ENCODE measurements at regions not wholly inside any gene's neighbourhood (a gene's known extent, or its start where the extent isn't known, plus 50 kb on each side); places are given as distances from the start of the nearest gene placed in this dataset.
"Not testable (repeated sequence)": the region's sequence is repeated elsewhere in the genome, so short reads cannot be mapped to it uniquely, and the experiment has no call there.

DNA sequence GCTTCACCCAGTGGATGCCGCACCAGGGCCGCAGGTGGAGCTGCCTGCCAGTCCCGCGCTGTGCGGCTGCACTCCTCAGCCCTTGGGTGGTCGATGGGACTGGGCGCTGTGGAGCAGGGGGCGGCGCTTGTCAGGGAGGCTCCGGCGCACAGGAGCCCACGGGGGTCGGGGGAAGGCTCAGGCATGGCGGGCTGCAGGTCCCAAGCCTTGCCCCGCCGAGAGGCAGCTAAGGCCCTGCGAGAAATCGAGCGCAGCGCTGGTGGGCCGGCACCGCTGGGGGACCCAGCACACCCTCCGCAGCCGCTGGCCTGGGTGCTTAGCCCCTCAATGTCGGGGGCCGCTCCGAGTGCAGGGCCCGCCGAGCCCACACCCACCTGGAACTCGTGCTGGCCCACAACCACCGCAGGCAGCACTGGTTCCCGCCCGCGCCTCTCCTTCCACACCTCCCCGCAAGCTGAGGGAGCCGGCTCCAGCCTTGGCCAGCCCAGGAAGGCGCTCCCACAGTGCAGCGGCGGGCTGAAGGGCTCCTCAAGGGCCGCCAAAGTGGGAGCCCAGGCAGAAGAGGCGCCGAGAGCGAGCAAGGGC is 725.5 kb upstream of the CA10 start:
- not testable (repeated sequence) for H3K27me3 Mint-ChIP-seq, H3K36me3 Mint-ChIP-seq, H3K4me3 Mint-ChIP-seq, H3K9me3 Mint-ChIP-seq, H3K4me1 Mint-ChIP-seq, DNase-seq, H3K27ac Mint-ChIP-seq

- DNase-seq, H3K4me1 Mint-ChIP-seq, H3K27me3 Mint-ChIP-seq, H3K36me3 Mint-ChIP-seq, H3K27ac Mint-ChIP-seq, H3K4me3 Mint-ChIP-seq, H3K9me3 Mint-ChIP-seq: not testable (repeated sequence)
These were observed 688.3 kb upstream of the CA10 start for GRCh38 chr17:52846767-52847166.

DNA sequence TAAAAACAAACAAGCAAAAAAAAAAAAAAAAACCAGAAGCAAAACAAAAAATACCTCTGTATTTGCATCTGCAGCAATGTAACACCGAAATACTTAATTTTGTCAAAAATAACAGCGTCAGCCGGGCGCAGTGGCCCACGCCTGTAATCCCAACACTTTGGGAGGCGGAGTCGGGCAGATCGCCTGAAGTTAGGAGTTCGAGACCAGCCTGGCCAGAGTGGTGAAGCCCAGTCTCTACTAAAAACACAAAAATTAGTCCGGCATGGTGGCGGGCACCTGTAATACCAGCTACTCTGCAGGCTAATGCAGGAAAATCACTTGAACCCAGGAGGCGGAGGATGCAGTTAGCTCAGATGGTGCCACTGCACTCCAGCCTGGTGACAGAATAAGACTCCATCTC is 683.5 kb upstream of the CA10 start:
- Mint-ChIP-seq H3K27ac (no peak overlapping the region), H3K27me3 (no peaks in the 10 kb centered on the region), H3K4me3 (no peak overlapping the region), H3K9me3 (peaks cover 9% of the 10 kb centered on the region), H3K4me1 (no peaks in the 10 kb centered on the region), H3K36me3 (no peaks in the 10 kb centered on the region)
- DNase-seq, result no peak

GRCh38 chr17:52837492-52837891 is 679.0 kb upstream of the CA10 start:
- H3K9me3 Mint-ChIP-seq, result peaks cover 8% of the 10 kb centered on the region
- no peak overlapping the region for H3K27ac Mint-ChIP-seq

DNA sequence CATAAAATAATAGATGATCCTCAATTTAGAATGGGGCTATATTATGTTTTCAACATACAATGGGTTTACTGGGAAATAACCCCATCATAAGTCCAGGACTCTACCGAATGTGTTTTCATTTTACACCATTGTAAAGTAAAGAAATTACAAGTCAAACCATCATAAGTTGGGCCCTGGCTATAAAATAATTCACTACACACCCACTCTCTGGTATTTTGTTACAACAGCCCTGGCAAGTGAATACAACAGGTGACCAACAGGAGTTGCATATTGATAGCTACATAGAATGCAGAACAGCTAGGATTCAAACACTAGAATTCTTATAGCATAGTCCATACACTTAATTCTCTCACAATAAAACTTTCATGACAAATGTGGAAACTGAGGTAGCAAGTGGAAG is 673.0 kb upstream of the CA10 start:
- DNase-seq, result no peak
- no peaks in the 10 kb centered on the region for H3K4me1 Mint-ChIP-seq
- H3K27ac Mint-ChIP-seq, result no peak overlapping the region

More at GRCh38 chr17:52837492-52837891, 679.0 kb upstream of the CA10 start:
- H3K4me1 Mint-ChIP-seq, result no peaks in the 10 kb centered on the region
- no peak for DNase-seq
- H3K27me3 Mint-ChIP-seq, result no peaks in the 10 kb centered on the region
- no peak overlapping the region for H3K4me3 Mint-ChIP-seq
- no peaks in the 10 kb centered on the region for H3K36me3 Mint-ChIP-seq

GRCh38 chr17:52828621-52829020 is 670.1 kb upstream of the CA10 start:
- Mint-ChIP-seq H3K9me3 (peaks cover 3% of the 10 kb centered on the region), H3K4me1 (no peaks in the 10 kb centered on the region), H3K27ac (no peak overlapping the region), H3K36me3 (no peaks in the 10 kb centered on the region), H3K27me3 (no peaks in the 10 kb centered on the region), H3K4me3 (no peak overlapping the region)
- no peak for DNase-seq

More for the DNA sequence above, 673.0 kb upstream of the CA10 start:
- peaks cover 3% of the 10 kb centered on the region for H3K9me3 Mint-ChIP-seq
- no peaks in the 10 kb centered on the region for H3K36me3 Mint-ChIP-seq
- no peak overlapping the region for H3K4me3 Mint-ChIP-seq
- no peaks in the 10 kb centered on the region for H3K27me3 Mint-ChIP-seq

DNA sequence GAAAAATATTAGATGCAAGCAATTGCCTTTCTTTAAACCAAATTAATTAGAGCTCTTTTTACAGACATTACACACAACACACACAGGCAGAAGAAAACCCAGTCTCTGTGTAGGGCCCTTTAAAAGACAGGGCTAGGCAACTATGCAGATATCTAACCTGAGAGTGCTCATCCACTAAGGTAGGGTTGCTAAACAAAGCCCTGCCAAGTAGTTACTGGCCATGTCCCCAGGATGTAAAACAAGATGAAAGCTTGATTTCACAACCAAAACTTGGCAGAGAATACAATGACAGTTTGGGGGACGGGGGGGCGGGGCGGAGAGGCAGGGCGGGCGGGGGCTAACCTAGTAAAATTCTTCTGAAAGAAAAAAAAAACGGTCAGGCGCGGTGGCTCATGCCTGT is 669.0 kb upstream of the CA10 start:
- H3K36me3 Mint-ChIP-seq, result no peaks in the 10 kb centered on the region
- H3K27ac Mint-ChIP-seq, result no peak overlapping the region
- DNase-seq, result no peak
- H3K27me3 Mint-ChIP-seq, result no peaks in the 10 kb centered on the region
- no peak overlapping the region for H3K4me3 Mint-ChIP-seq
- peaks cover 3% of the 10 kb centered on the region for H3K9me3 Mint-ChIP-seq
- H3K4me1 Mint-ChIP-seq, result no peaks in the 10 kb centered on the region

GRCh38 chr17:52824542-52824941 is 666.0 kb upstream of the CA10 start:
- Mint-ChIP-seq H3K36me3 (no peaks in the 10 kb centered on the region), H3K27me3 (no peaks in the 10 kb centered on the region), H3K27ac (no peak overlapping the region), H3K4me1 (no peaks in the 10 kb centered on the region), H3K4me3 (no peak overlapping the region), H3K9me3 (peaks cover 3% of the 10 kb centered on the region)
- DNase-seq, result no peak

- Mint-ChIP-seq H3K4me3 (no peak overlapping the region), H3K9me3 (peaks cover 1% of the 10 kb centered on the region), H3K27me3 (peaks cover 4% of the 10 kb centered on the region), H3K36me3 (no peaks in the 10 kb centered on the region), H3K4me1 (no peaks in the 10 kb centered on the region), H3K27ac (no peak overlapping the region)
- DNase-seq, result no peak
These were observed 664.6 kb upstream of the CA10 start for GRCh38 chr17:52823155-52823554.

DNA sequence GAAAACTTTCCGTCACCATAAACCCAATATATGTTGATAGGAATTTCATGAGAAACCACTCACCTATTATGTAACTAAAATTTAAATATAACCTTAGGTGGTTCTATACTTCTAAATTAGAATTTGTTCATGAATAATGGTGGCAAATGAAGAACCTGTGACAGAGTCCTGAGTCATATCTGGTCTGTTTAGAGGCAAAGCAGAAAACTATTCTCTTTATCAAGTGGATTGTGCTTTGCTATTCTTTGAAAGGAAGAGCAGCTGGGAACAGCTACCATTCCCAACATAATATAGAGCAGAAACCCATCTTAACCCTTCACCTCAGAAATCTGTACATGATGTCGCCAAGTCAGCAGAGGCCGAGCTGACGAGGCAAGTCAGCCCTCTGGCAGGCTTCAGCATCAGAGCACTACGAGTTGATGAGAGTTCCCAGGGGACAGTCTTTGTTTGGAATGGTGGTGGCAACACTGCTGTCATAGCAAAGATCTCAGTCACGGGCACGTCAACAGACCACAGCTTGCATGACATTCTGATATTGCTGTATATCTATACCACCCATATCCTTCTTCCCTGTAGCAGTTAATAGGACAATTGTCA is 631.9 kb upstream of the CA10 start:
- no peak overlapping the region for H3K27ac Mint-ChIP-seq
- no peak overlapping the region for H3K4me3 Mint-ChIP-seq
- no peaks in the 10 kb centered on the region for H3K36me3 Mint-ChIP-seq

DNA sequence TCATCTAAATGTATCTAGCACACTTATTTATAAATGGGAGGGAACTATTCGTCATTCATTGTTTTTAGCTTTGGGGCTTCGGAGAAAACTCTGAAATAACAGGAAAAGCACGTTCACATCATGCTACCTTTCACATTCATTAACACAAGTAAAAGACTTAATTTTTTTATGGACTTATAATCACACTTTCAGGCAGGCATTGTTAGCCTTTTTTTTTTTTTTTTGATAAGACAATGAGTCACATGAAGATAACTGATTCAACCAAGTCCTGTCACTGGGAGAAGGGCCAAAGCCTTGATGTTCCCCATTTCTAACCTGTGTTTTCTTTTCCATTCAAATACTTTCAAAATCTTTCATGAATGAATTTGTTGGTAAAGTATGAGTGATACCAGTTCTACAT is 631.3 kb upstream of the CA10 start:
- Mint-ChIP-seq H3K4me3 (no peak overlapping the region), H3K9me3 (no peaks in the 10 kb centered on the region), H3K36me3 (no peaks in the 10 kb centered on the region), H3K4me1 (no peaks in the 10 kb centered on the region), H3K27ac (no peak overlapping the region), H3K27me3 (no peaks in the 10 kb centered on the region)
- no peak for DNase-seq

More for the DNA sequence above, 631.9 kb upstream of the CA10 start:
- Mint-ChIP-seq H3K9me3 (no peaks in the 10 kb centered on the region), H3K27me3 (no peaks in the 10 kb centered on the region), H3K4me1 (no peaks in the 10 kb centered on the region)
- no peak for DNase-seq

DNA sequence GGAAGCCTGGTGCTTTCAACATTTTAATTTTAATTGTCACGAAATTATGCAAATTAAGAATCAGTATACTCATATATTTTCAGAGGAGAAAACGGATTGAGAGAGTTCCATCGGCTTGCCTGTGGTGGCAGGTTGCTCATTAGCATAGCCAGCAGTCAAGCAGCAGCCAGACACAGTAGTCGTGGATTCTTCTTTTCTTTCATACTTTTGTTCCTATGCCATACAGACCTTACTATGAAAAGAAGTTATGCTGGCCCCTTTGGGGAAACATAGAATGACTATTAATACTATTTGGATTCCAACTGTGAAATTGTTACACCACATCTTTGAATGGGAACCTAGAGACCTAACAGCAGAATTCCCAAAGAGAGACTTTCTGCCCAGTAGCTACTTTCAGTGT is 617.7 kb upstream of the CA10 start:
- no peaks in the 10 kb centered on the region for H3K27me3 Mint-ChIP-seq
- DNase-seq, result no peak
- H3K4me3 Mint-ChIP-seq, result no peak overlapping the region
- H3K36me3 Mint-ChIP-seq, result no peaks in the 10 kb centered on the region
- H3K27ac Mint-ChIP-seq, result no peak overlapping the region
- peaks cover 4% of the 10 kb centered on the region for H3K9me3 Mint-ChIP-seq
- H3K4me1 Mint-ChIP-seq, result no peaks in the 10 kb centered on the region

DNA sequence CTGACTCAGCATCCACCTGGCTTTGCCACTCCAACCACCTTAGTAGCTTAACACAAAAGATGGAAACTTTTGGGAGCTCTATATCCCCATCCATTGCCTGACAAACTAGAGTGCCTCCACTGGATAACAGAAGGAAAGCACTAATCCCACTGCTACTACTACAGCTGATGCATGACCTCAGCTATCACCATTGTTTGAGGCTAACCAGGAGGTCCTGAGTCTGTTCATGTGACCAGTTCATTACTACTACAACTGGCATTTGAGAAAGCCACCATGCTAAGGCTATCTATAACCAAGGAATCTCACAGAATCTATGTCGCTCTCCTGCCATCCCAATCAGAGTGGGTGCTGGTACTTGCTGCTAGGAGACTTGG is 604.3 kb upstream of the CA10 start:
- no peak for DNase-seq
- no peaks in the 10 kb centered on the region for H3K4me1 Mint-ChIP-seq
- no peaks in the 10 kb centered on the region for H3K36me3 Mint-ChIP-seq
- H3K4me3 Mint-ChIP-seq, result no peak overlapping the region
- no peak overlapping the region for H3K27ac Mint-ChIP-seq
- peaks cover 9% of the 10 kb centered on the region for H3K9me3 Mint-ChIP-seq
- H3K27me3 Mint-ChIP-seq, result no peaks in the 10 kb centered on the region

DNA sequence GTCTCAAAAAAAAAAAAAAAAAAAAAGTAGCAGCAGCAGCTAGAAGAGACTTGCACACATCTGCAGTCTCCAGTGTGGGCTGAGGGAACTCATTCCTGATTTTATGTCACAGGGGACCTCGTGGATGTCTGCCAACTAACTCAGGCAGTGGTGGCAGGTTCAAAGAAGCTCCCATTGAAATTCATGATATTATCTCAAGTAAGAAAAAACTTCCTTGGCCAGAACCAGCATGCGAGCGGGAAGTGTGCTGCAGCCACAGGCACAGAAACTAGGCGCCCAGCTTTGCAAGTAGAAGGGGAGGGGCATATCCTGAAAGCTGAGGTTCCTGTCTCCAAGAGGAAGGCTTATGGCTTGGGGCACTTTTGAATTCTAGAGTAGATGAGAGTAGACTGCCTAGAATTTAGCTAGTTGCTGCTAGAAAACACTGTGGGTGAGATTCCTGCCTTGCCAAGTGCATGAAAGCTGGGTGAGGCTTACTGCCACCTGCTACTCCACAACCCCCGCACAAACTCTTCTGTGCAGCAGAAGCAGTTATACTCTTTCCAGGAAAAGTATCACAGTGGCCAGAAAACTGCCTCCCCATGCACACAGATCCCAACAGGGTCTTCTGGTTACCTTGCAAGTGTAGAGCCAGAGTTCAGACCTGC is 603.8 kb upstream of the CA10 start:
- H3K4me3 Mint-ChIP-seq, result no peak overlapping the region
- H3K9me3 Mint-ChIP-seq, result peaks cover 9% of the 10 kb centered on the region
- H3K36me3 Mint-ChIP-seq, result no peaks in the 10 kb centered on the region
- H3K27me3 Mint-ChIP-seq, result no peaks in the 10 kb centered on the region
- H3K4me1 Mint-ChIP-seq, result no peaks in the 10 kb centered on the region
- no peak for DNase-seq
- H3K27ac Mint-ChIP-seq, result no peak overlapping the region

DNA sequence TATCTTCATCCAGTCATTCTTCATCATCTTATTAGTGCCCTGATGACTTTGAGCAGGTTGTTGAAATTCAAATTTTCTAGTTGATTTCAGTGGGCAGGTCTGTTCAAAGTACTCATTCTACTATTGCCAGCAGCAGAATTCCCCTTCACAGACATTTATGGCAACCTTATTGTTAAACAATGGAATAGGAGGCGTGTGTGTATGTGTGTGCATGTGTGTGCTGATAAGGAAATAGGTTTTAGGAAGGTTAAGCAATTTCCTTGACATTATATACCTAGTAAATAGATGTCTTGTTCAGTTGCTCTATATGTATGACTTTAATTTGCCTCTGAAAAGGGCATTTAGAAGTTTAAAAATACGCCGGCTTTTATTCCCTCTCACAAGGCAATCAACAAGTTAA is 601.4 kb upstream of the CA10 start:
- no peaks in the 10 kb centered on the region for H3K27me3 Mint-ChIP-seq
- H3K4me3 Mint-ChIP-seq, result no peak overlapping the region
- no peak for DNase-seq
- peaks cover 4% of the 10 kb centered on the region for H3K9me3 Mint-ChIP-seq
- no peaks in the 10 kb centered on the region for H3K36me3 Mint-ChIP-seq
- H3K27ac Mint-ChIP-seq, result no peak overlapping the region
- no peaks in the 10 kb centered on the region for H3K4me1 Mint-ChIP-seq

DNA sequence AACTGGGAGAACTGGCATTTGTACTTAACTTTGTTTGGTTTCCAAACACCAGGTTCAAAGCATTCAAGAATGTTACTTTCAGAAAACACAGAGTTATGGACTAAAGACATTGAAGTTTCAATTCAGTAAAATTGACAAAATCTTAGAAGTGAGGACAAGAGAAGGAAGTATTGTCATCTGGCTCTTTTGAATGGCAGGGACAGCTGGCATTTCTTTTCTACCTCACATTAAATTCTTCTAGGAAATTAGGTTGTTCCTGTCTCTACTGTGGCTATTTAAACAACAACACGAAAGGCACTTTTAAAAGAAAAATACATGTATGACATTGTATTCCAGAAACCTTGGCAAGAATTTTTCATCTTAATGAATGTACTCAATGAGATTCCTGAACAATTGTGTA is 600.0 kb upstream of the CA10 start:
- H3K4me1 Mint-ChIP-seq, result no peaks in the 10 kb centered on the region
- no peak overlapping the region for H3K27ac Mint-ChIP-seq
- no peak overlapping the region for H3K4me3 Mint-ChIP-seq
- H3K27me3 Mint-ChIP-seq, result no peaks in the 10 kb centered on the region
- H3K9me3 Mint-ChIP-seq, result peaks cover 5% of the 10 kb centered on the region
- no peaks in the 10 kb centered on the region for H3K36me3 Mint-ChIP-seq
- DNase-seq, result no peak
